ENCODE measurements at regions not wholly inside any gene's neighbourhood (a gene's known extent, or its start where the extent isn't known, plus 50 kb on each side); places are given as distances from the start of the nearest gene placed in this dataset.

GRCh38 chr5:40453689-40454088 lies 226.0 kb upstream of the PTGER4 start:
- H3K4me1 ChIP-seq: no peaks in the 10 kb centered on the region
- TF ChIP-seq, protein P1, sequence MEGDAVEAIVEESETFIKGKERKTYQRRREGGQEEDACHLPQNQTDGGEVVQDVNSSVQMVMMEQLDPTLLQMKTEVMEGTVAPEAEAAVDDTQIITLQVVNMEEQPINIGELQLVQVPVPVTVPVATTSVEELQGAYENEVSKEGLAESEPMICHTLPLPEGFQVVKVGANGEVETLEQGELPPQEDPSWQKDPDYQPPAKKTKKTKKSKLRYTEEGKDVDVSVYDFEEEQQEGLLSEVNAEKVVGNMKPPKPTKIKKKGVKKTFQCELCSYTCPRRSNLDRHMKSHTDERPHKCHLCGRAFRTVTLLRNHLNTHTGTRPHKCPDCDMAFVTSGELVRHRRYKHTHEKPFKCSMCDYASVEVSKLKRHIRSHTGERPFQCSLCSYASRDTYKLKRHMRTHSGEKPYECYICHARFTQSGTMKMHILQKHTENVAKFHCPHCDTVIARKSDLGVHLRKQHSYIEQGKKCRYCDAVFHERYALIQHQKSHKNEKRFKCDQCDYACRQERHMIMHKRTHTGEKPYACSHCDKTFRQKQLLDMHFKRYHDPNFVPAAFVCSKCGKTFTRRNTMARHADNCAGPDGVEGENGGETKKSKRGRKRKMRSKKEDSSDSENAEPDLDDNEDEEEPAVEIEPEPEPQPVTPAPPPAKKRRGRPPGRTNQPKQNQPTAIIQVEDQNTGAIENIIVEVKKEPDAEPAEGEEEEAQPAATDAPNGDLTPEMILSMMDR (IDR thresholded peaks at IDR 0.05): no peak

DNA sequence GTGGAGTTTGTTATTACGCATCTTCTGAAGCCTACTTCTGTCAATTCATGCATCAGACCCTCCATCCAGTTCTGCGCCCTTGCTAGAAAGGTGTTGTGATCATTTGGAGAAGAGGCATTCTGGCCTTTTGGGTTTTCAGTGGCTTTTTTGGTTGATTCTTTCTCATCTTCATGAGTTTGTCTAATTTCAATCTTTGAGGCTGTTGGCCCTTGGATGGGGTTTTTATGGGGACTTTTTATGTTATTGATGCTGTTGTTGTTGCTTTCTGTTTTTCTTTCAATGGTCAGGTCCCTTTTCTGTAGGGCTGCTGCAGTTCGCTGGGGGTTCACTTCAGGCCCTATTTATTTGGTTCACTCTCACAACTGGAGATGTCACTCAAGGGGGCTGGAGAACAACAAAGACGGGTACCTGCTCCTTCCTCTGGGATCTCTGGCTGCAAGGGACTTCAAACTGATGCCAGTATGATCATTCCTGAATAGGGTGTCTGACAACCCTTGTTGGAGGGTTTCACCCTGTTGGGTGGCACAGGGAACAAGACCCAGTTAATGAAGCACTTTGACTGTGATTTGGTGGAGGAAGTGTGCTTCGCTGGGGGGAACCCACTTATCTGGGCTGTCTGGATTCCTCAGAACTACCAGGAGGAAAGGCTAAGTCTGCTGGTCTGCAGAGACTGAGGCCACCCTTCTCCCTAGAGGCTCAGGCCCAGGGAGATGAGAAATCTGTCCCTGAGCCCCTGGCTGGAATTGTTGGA lies 226.7 kb upstream of the PTGER4 start:
- H3K9me3 ChIP-seq: peaks cover 0 to under 1% of the 10 kb centered on the region in 2 donors
- TF ChIP-seq, protein P1 (IDR thresholded peaks at IDR 0.05): no peak
- no peak overlapping the region for H3K27ac ChIP-seq
- no peaks in the 10 kb centered on the region for H3K27me3 ChIP-seq
- no peak for DNase-seq (ENCODE audit: low spot score)
- no peaks in the 10 kb centered on the region for H3K4me1 ChIP-seq
- no peak overlapping the region for H3K4me3 ChIP-seq
- H3K36me3 ChIP-seq: no peaks in the 10 kb centered on the region

More at GRCh38 chr5:40453689-40454088, 226.0 kb upstream of the PTGER4 start:
- Histone ChIP-seq H3K36me3 (no peaks in the 10 kb centered on the region), H3K27me3 (no peaks in the 10 kb centered on the region), H3K9me3 (peaks cover 0 to 4% of the 10 kb centered on the region in 2 donors), H3K4me3 (no peak overlapping the region), H3K27ac (no peak overlapping the region)
- no peak for DNase-seq (ENCODE audit: low spot score)

DNA sequence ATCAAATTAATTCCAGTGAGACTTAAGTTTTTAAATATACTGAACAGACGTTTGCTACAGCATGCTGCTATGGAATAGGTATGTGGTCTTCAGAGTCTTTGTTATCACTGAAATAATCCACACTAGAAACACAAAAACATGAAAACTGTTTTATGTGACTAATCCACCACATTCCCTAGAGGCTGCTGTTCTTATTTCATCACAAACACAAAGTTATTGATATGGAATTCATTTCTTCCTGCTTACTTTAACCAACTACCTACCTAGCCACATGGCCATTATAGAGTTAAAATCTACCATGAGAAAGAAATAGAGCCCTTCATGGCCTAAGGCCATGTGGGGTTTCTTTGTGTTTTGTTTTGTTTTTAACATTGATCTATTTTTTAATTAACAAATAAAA lies 232.3 kb upstream of the PTGER4 start:
- no peak overlapping the region for H3K4me3 ChIP-seq
- no peaks in the 10 kb centered on the region for H3K4me1 ChIP-seq
- DNase-seq (ENCODE audit: low spot score): no peak
- H3K36me3 ChIP-seq: no peaks in the 10 kb centered on the region
- H3K27ac ChIP-seq: no peak overlapping the region
- TF ChIP-seq, protein P1 (IDR thresholded peaks at IDR 0.05): no peak
- peaks cover 0 to 20% of the 10 kb centered on the region in 2 donors for H3K9me3 ChIP-seq
- H3K27me3 ChIP-seq: no peaks in the 10 kb centered on the region

DNA sequence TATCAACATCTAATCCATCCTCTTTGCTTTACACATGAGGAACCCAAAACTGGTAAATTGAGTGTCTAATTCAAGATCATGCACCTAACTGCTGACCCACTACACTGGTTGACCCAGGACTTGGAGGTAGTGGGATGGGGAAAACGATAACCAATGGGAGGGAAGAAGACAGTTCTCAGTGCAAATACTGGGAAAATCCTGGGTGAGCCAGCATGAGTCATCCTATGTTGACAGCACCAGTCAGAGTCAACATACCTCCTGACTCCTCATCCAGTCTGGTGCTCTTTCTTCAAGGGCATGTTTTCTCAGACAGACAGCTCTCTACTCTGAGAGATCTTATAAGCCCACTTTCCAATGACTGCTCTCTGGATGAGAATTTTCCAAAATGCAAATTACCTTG lies 232.8 kb upstream of the PTGER4 start:
- DNase-seq (ENCODE audit: low spot score): no peak
- Histone ChIP-seq H3K27me3 (no peaks in the 10 kb centered on the region), H3K36me3 (no peaks in the 10 kb centered on the region), H3K4me3 (no peak overlapping the region), H3K9me3 (peaks cover 0 to 20% of the 10 kb centered on the region in 2 donors), H3K4me1 (no peaks in the 10 kb centered on the region), H3K27ac (no peak overlapping the region)
- TF ChIP-seq, protein P1 (IDR thresholded peaks at IDR 0.05): no peak

DNA sequence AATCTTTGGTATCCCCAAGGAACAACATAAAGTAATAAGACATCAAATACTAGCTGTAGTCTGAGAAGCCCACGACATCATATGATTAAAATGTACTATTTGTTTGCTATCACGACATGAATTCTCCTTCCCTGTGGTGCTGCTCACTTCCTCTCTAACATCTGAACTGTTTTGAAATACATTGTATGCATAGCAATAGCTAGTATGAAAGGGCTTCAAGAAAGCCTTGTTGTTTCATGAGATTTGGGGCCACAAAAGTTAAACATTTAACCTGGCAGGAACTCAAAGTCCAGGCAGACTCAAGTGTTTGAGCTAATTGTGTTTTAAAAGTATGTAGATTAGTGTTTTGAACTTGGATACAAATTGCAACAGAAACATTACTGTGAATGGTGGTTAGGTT lies 237.4 kb upstream of the PTGER4 start:
- H3K36me3 ChIP-seq: no peaks in the 10 kb centered on the region
- TF ChIP-seq, protein P1 (IDR thresholded peaks at IDR 0.05): no peak
- no peak overlapping the region for H3K27ac ChIP-seq
- H3K9me3 ChIP-seq: peaks cover 0 to 20% of the 10 kb centered on the region in 2 donors
- DNase-seq (ENCODE audit: low spot score): no peak
- no peak overlapping the region for H3K4me3 ChIP-seq
- H3K27me3 ChIP-seq: no peaks in the 10 kb centered on the region
- H3K4me1 ChIP-seq: no peaks in the 10 kb centered on the region

DNA sequence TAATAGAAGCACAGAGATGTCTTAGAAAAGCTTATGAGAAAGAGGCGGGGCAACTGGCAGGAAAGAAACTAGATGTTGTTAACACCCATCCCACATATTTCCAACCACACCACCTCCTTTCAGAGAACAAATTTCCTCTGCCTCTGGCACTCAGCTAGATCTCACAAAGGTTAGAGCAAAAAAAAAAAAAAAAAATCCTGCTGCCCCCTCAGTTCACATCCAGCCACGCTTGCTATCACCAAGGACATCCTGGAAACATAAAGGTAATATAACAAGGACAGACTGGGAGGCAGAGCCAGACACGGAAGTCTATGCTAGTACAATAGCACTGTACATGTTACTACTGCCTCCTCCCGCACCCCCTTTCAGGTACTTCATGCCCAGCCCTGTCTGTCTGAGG lies 238.0 kb upstream of the PTGER4 start:
- Histone ChIP-seq H3K4me1 (no peaks in the 10 kb centered on the region), H3K4me3 (no peak overlapping the region), H3K36me3 (no peaks in the 10 kb centered on the region), H3K27ac (no peak overlapping the region), H3K27me3 (no peaks in the 10 kb centered on the region), H3K9me3 (peaks cover 0 to 20% of the 10 kb centered on the region in 2 donors)
- TF ChIP-seq, protein P1 (IDR thresholded peaks at IDR 0.05): no peak
- no peak for DNase-seq (ENCODE audit: low spot score)

Measured in right atrium auricular region (tissue), 2 donors.